Hematopoietic multipotent progenitor cell treated with erythropoietin and hydrocortisone succinate and interleukin-3 and kit ligand, for 17 days (in vitro differentiated cells): ENCODE measurements at regions not wholly inside any gene's neighbourhood (a gene's known extent, or its start where the extent isn't known, plus 50 kb on each side); places are given as distances from the start of the nearest gene placed in this dataset.

Source experiments
- DNase-seq: peaks from one replicate; pipeline ENCODE4 v3.0.0-alpha.2; 2015; ENCODE audit warnings: low spot score

DNA sequence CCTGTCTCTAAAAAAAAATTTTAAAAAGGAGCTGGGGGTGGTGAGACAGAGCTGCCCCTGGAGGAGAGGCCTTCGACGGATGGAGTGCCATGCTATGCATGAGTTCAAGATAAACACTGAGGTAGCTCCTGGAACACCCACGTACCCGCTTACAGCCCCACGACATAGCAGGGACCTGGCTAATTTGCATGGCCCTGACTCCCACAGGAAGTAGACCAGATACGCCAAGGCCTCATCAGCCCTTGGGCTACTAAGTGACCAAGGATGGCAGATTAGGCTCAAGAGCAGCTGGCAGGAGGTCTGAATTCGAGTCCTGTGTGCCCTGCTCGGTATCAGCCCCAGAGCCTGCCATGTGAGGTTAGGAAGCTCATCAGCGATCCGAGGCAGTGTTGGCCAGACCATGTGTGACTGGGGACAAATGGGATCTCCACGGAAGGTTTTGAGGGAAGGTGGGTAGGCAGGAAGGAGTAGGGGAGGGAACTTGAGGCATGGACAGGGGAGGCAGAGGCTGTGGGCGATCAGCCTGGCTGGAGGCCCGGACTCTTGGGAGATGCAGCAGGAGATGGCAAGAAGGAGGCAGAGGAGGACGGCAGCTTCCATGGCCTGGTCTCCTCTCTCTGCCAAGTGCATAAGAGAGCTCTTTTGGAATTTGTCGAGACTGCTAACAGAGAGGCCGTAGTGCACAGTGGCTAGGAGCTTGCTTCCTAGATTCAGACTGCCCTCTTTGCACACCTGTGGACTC lies 218.3 kb downstream of the GLI2 start:
- no peak for DNase-seq

DNA sequence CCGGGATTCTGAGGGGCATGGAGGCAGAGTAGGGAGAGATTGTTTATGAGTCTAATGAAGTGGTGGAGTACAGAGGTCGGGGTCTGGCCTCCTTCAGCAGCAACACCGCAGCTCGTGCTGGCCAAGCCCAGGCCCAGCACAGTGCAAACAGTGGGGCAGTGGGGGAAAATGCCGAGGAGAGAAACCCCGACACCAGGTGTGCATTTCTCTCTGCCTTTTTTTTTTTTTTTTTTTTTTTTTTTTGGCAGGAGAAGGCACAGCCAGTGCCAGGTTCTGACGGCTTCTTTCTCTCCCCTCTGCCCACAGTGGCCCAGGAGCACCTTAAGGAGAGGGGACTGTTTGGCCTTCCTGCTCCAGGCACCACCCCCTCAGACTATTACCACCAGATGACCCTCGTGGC lies 219.3 kb downstream of the GLI2 start:
- DNase-seq: no peak

DNA sequence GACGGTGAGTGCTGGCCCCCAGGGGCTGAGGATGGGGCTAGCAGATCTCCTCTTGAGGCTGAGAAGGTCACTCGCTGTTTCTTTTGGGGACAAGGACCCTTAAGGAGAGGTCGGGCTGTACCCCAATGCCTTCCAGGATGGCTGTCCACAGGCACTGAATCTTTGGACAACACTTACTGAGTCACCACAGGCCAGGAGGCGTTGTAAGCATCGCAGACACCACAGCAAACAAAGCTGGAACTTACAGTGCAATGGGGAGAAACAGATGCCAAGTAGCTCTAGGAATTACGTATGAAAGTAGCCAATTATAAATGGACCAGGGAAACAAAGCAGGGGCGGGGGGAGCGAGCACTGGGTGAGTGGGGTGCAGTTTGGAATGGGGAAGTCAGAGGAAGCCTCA lies 219.8 kb downstream of the GLI2 start:
- DNase-seq: no peak

DNA sequence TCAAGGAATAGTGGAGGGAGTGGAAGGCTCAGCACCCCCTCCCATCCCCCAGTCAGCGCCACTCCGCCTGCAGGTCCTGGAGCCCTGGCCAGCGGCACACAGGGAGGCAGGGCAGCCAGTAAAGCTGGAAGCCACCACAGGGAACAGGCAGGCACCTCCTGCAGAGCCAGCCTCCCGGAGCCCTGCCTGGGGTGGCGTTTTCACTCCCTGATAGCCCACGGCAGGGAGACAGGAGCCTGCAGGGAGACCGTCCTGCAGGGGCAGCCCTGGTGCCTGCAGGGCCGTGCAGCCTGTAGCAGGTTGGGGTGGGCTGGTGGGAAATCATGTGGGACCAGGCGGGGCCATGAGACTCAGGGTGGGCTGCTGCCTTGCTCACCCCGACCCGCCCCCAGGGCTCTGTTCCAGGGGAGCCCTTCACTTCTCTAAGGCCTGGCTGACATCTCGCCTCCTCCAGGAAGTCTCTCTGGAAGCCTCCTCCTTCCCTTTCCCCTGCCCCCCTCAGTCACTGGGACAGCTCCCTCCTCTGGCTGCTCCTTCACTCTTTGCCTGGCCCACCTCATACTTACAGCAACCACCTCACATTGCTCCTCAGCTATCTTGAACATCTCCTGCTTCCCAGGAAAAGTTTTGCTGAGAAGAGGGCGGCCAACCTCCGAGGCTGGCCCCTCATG lies 221.0 kb downstream of the GLI2 start:
- DNase-seq: no peak

DNA sequence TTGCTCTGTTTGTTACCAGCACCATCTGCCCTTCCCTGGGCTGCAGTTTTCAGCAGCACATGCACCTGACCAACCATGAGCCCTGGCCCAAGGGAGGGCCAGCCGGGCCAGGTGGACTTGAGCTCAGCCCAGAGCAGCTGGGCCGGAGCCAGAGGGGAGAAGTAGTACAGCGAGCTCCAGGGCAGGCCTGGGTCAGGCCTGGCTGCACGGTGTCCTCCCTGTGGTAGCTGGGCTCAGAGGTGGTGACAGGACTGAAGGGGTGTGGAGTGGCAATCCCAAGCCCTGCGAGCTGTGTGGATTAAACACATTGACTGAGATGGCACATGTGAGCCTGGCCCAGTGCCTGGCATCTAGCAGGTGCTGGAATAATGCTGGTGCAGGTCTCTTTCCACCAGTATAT lies 222.2 kb downstream of the GLI2 start:
- DNase-seq: no peak

DNA sequence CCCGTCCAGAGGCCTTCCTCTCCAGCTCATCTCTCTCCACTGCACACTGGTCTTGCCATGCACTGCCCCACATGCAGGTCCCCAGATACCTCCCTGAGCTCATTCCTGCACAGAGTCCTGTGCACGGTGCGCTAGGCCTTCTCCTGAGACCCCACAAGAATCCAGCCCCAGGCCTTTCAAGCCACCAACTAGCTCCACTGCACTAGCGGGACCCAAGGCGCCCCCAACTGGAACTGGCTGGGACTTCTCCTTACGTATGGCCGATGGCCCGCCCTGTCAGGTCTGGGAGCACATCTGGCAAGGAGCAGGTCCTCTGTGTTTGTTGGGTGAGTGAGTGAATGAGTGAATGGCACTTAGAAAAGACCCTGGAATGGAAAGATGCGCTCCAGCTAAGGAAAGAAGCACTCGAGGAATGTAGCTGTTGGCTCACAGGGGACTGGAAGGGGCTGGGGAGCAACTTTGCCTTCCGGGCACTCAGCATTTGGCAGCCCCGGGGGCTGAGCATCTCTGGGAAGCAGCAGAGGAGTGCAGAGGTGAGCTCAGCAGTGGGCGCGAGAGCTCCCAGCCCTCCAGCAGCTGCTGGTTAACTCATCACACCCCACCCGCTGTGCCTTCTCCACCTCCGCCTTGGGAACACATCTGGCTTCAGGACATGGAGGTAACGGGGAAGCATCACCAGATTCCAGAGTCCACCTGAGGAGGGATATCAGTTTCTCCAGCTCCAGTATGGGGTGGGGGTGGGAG lies 223.1 kb downstream of the GLI2 start:
- DNase-seq: no peak

DNA sequence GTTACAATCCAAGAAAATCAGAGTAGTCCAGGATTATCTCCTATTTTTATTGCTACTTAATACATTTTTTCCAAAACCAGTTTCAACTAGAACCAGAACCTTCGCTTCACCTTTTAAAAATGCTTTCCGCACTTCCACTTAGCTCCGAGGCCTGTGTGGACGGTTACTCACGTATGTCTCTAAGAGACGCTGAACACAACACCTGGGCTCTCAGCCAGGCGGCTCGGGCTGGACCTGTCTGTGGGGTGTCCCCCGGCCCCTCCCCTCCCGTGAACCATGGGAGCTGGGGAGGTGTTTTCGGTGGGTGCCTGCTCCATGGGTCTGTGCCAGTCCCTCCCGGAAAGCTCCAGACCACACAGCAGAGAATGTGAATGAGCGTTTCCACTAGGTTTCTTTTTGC lies 223.8 kb downstream of the GLI2 start:
- no peak for DNase-seq

DNA sequence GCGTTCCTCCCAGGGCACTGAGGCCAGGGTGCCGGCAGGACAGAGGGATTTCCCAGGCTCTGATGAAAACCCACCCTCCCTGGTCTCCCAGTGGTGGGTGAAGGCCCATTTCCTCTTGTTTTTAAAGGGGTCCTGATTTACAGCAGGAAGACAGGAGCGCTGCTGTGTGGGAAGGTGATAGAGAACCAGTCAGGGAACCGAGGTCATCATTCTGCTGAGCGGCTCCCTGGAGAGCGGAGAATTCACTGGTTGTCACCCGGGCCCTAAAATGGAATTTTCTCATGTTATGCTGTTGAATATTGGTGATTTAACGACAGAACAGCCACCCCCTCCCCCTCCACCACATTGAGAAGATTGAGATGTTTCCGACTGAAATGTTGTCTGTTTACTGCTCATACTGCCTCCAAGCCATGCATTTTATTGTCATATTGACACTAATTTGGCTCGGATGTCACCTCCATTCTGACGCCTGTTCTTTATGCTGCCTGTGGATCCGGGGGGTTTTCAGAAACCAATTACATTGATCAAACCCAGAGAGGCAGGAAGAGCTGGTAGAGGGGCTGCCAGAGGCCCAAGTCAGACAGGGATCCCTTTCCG lies 225.2 kb downstream of the GLI2 start:
- DNase-seq: no peak

DNA sequence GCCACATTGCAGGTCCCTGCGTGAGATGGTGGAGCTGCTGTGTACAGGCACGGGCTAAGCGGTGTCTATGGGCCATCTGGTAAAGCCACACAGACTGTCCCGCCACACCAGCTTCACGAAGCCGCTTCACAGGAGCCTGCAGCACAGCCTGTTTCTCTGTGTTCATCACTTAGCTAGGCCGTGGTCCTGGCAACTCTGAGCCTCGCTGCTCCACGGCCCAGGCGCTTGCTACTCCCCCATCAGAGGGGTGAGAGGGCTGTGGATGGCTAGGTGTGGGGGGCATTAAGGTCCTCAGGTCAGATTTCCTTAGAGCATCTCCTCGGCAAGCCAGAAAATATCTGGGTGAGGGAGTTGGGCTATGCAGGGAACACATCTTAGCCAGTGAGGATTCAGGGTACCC lies 225.7 kb downstream of the GLI2 start:
- no peak for DNase-seq

DNA sequence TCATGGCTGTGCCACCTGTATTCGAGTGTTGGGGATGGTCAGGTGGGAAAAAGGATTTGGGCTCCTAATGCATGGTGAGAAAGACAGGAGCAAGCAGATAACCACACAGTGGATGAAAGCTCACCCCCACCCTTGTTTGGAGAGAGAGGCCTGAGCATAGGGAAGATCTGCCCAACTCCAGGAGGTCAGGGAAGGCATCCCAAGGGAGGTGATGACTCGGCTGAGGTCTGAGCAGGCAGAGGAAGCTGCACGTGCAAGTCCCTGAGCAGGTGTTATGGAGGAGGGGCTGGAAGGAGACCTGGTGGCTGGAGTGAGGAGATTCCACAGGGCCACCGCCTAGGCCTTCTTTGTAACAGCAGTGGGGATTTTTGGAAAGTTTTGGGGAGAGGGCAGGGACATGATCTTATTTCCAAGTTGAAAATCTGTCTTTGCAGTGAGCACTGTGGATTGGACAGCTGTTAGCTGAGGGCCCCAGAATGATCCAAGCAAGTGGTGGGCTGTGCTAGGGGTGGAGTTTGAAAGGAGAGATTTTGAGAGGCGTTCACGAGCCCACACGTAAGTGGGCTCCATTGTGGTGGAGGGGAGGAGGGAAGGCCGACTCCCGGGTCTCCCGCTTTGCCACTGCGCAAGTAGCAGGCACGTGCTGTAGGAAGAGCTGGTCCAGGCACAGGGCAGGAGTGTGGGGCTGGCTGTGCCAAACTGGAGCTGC lies 228.5 kb downstream of the GLI2 start:
- no peak for DNase-seq

DNA sequence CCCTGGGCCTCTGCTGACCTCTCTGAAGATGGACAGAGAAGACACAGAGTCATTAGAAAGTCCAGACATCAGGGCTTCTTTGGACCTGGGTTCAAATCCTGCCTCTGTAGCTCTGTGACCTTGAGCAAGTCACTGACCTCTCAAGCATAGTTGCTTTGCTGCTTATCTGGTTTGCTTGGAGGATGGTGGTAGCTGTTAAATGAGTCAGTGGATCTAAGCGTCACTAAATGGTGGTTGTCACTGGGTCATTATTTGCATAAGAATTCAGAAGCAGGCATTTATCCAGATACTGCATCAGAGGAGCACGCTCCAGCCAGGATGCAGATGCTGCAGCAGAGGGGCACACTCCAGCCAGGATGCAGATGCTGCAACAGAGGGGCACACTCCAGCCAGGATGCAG lies 229.2 kb downstream of the GLI2 start:
- DNase-seq: no peak

DNA sequence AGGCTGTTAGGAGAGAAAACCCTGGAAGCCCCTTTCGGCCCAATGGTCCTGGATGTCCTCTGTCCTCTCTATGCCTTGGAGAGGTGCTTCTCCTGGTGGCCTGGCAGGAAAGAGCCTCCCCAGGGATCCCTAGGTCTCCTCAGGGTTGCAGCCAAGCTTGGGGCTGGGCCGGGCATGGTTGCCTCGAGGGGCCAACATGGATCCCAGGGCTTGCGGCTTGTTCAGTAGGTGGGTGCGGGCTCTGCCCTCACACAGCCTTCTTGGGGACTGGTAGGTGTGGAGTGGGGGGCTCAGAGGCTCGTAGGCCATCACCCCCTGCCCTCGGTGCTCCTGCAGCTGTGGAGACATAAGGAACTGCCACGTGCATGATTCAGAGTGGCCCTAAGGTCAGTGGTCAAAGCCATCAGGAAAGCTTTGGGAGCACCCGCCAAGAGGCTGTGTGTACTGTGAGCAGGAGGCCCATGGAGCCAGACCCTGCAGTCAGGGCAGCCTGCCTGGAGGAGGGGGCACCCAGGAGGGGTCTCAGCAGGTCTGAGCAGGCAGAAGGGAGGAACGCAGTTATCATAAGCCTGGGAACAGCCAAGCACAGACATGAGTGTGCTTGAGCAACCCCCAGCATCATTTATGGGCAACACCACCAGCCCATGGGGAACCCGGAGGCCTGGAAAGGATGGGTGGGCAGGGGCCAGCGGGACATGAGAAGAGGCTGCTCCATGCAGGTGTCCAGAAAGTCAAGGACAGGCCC lies 231.0 kb downstream of the GLI2 start:
- no peak for DNase-seq

DNA sequence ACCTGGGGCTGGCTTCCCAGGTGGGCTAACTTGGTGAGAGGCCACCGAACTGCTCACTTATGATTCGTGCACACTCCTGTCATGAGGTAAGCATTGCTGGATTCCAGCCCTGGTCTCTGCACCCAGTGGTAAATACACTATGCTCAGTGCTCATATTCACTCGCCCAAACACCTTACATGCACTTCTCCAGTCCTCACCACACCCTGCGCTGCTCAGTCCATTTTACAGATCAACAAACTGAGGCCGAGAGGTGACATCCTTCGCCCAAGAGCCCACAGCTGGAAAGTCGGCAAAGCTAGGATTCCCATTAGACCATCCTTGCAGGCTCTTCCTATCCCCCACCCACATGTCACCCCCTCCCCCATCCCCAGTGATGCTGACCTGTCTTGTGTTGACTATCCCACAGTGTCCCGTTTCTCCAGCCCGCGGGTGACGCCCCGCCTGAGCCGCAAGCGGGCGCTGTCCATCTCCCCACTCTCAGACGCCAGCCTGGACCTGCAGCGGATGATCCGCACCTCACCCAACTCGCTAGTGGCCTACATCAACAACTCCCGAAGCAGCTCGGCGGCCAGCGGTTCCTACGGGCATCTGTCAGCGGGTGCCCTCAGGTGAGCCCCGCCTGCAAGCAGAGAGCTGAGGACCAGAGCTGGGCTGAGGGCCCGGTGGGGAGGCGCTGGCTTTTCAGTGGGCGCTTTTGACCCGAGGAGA lies 232.8 kb downstream of the GLI2 start:
- DNase-seq: no peak

DNA sequence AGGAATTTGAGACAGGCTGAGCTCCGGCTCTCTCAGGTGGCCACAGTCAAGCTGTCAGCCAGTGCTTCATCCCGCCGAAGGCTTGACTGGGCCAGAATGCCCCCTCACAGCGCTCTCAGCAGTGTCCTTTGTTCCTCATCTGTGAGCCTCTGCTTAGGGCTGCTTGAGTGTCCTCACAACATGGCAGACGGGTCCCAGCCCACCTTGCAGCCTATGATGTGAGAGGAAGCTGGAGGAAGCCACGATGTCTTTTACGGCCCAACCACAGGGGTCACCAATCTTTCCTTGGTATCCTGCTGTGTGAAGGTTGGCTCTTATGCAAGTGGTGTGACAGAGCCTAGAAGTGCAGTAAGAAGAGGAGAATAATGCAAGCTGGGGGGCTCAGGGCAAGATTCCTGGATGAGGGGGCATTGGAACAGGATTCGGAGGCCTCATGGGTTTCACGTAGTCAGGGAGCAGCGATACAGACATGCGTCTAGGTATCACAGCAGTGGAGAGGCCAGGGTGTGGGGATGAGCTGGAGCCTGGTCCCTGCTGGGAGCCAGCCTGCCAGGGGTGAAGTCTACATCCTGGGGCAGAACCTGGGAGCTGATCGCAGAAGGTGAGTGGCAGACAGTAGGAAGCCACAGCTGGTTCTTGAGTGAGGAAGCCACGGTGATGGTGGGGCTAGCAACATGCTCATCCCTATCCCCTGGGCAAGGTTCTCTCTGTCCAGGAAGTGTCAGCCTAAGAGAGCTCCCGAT lies 234.1 kb downstream of the GLI2 start:
- DNase-seq: no peak

DNA sequence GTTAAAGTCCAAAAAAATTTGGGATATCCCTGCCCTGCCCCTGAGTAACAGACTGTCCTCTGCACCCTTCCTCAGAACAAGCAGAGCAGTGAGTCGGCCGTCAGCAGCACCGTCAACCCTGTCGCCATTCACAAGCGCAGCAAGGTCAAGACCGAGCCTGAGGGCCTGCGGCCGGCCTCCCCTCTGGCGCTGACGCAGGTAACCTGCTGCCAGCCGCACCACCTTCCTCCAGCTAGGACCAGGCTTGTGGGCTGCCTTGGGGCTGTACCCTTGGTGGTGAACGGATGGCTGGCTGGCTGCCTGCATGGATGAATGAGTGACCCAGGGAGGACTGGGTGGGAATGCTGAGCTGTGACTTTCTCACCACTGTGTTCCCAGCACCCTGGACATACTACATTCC lies 236.2 kb downstream of the GLI2 start:
- no peak for DNase-seq

DNA sequence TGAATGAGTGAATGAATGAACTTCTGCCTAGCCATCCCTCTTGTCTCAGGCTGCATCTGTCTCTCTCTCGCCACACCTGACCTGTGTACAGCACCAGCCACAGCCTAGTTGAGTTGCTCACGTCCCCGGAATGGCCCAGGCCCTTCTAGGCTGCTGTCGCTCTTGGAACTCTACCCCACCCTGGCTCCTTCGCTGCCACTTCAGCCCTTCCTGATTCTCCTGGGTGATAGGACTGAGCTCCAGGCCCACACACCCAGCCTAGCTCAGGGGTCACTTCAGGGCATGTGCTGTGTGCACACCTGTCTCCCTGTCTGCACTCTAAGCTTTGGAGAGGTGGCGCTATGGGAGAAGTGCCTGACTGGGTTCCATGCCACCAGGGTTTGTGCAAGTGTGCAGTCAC lies 236.6 kb downstream of the GLI2 start:
- no peak for DNase-seq

DNA sequence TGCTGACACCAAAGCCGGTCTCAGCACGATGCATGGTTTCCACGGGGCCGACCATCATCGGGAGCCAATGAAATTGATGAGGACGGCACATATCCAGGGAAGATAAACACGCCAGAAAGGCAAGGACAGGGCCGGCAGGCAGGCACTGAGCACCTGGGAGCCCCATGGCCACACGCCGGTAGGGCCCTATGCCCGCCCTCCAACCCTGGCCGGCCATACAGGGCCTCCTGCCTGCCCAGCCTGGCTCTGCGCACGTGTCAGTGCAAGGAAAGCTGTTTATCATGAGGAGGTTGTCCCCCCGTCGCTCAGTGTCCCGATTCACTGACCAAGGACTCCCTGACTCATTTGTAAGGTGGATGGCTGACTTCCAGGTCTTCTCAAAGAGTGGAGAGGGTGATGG lies 237.5 kb downstream of the GLI2 start:
- no peak for DNase-seq

DNA sequence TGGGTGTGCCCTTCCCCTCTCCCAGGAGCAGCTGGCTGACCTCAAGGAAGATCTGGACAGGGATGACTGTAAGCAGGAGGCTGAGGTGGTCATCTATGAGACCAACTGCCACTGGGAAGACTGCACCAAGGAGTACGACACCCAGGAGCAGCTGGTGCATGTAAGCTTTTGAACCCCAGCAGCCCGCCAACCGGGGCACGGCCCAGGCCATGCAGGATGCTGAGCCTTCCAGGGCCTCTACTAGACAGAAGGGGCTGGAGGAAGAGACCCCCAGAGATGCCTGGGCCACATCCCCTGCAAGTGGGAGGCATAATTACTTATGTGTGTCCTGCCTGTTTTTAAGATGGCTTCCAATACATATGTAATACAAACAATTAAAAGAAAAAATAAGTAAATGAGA lies 239.3 kb downstream of the GLI2 start:
- DNase-seq: no peak

DNA sequence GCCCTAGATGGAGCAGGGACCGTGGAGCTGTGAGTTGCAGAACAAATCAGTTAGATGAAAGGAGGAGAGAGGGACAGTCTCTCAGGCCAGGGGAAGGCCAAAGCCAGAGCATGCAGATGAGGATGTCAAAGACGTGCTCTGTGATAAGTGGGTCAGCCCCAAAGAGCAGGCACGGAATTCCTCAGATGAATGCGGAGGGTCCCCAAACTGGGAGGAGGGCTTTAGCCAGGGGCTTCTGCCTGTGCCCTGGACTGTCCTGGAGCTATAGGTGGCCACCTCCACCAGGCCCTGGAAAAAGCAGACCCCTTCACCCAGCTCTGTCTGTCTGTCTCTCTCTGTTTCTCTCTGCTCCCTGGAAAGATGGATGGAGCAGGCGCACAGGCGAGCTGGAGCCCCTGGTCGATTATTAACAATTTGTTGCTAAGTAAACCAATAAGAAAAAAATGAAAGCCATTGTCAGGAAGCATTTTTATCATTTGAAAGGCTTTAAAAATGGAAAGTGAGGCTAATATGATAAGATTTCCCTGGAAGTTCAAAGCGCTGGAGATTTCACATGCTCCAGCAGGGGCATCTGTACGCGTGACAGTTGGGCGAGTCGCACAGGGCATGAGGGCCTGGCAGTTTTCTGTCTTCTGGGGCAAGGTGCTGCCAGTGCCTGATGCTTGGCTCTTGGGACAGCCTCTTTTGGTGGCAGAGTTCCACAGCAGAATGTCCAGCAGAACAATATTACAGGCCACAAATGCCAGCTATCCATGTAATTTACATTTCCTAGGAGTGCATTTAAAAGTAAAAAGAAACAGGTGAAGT lies 241.0 kb downstream of the GLI2 start:
- no peak for DNase-seq
